Activated CD8-positive, alpha-beta memory T cell treated with anti-CD3 and anti-CD28 coated beads, Interleukin-2, amount 50 U/mL, for 24 hours (primary cell): ENCODE measurements at regions not wholly inside any gene's neighbourhood (a gene's known extent, or its start where the extent isn't known, plus 50 kb on each side); places are given as distances from the start of the nearest gene placed in this dataset.

ENCODE experiments used
- DNase-seq: peaks from one replicate; pipeline ENCODE4 v3.0.0-alpha.2; 2020; ENCODE audit errors: extremely low read depth

GRCh38 chr21:25330266-25330665 lies 277.0 kb downstream of the MRPL39 start:
- DNase-seq: no peak

GRCh38 chr21:25329227-25329825 lies 278.0 kb downstream of the MRPL39 start:
- DNase-seq: no peak

- no peak for DNase-seq
Measured at GRCh38 chr21:25328736-25329135, 278.5 kb downstream of the MRPL39 start.

GRCh38 chr21:25326181-25326580 lies 281.1 kb downstream of the MRPL39 start:
- DNase-seq: no peak

- no peak for DNase-seq
Measured at GRCh38 chr21:25324666-25325065, 282.6 kb downstream of the MRPL39 start.

GRCh38 chr21:25323356-25323949 lies 283.8 kb downstream of the MRPL39 start:
- no peak for DNase-seq

GRCh38 chr21:25314247-25314646 lies 293.0 kb downstream of the MRPL39 start:
- no peak for DNase-seq

GRCh38 chr21:25313829-25314228 lies 293.5 kb downstream of the MRPL39 start:
- no peak for DNase-seq

- DNase-seq: no peak
Measured at GRCh38 chr21:25307489-25307888, 299.8 kb downstream of the MRPL39 start.

GRCh38 chr21:25304611-25305010 lies 302.7 kb downstream of the MRPL39 start:
- DNase-seq: no peak

- no peak for DNase-seq
Measured at GRCh38 chr21:25300632-25301031, 306.6 kb downstream of the MRPL39 start.

- no peak for DNase-seq
Measured at GRCh38 chr21:25298512-25299491, 308.5 kb downstream of the MRPL39 start.

GRCh38 chr21:25297117-25297516 lies 310.2 kb downstream of the MRPL39 start:
- DNase-seq: no peak

- DNase-seq: no peak
Measured at GRCh38 chr21:25296252-25296651, 311.0 kb downstream of the MRPL39 start.

- no peak for DNase-seq
Measured at GRCh38 chr21:25292396-25292795, 314.9 kb downstream of the MRPL39 start.

GRCh38 chr21:25283720-25284119 lies 323.6 kb downstream of the MRPL39 start:
- DNase-seq: no peak

GRCh38 chr21:25281134-25281533 lies 326.1 kb downstream of the MRPL39 start:
- no peak for DNase-seq

GRCh38 chr21:25280061-25280460 lies 327.2 kb downstream of the MRPL39 start:
- DNase-seq: no peak

GRCh38 chr21:25273959-25274358 lies 333.3 kb downstream of the MRPL39 start:
- no peak for DNase-seq

- DNase-seq: no peak
Measured at GRCh38 chr21:25254491-25255174, 352.6 kb downstream of the MRPL39 start.

GRCh38 chr21:25246546-25246945 lies 360.7 kb downstream of the MRPL39 start:
- DNase-seq: no peak

- no peak for DNase-seq
Measured at GRCh38 chr21:25244735-25245134, 362.5 kb downstream of the MRPL39 start.
